ENCODE measurements at regions not wholly inside any gene's neighbourhood (a gene's known extent, or its start where the extent isn't known, plus 50 kb on each side); places are given as distances from the start of the nearest gene placed in this dataset.

GRCh38 chr16:73753931-73754330 is 542.7 kb upstream of the PSMD7 start:
- TF ChIP-seq CTCF (conservative IDR thresholded peaks at IDR 0.05) (no peak), ZFX (IDR thresholded peaks at IDR 0.05) (no peak)

All from C4-2B (cell line).